ENCODE measurements at regions not wholly inside any gene's neighbourhood (a gene's known extent, or its start where the extent isn't known, plus 50 kb on each side); places are given as distances from the start of the nearest gene placed in this dataset.

GRCh38 chr2:175853616-175853890 lies 148.5 kb downstream of the LNPK start:
- DNase-seq = no peak
- Histone ChIP-seq H3K36me3 (ENCODE audit: low read depth, missing control alignments) (no peaks in the 10 kb centered on the region), H3K4me3 (no peak overlapping the region), H3K27me3 (no peaks in the 10 kb centered on the region), H3K9me3 (no peaks in the 10 kb centered on the region), H3K4me1 (no peaks in the 10 kb centered on the region), H3K27ac (no peak overlapping the region)
- 85 to 94% methylated on average over 5 of the region's 5 CpGs for WGBS, 2 donors
- intact Hi-C loops (cut with DNase I; ENCODE audit: low total_unique reads) = no loop called here
- TF ChIP-seq POLR2A (IDR thresholded peaks at IDR 0.05) (no peak), CTCF (IDR thresholded peaks at IDR 0.05) (no peak)

- H3K4me1 ChIP-seq = no peaks in the 10 kb centered on the region
- H3K9me3 ChIP-seq = no peaks in the 10 kb centered on the region
- H3K27ac ChIP-seq = no peak overlapping the region
- H3K27me3 ChIP-seq = no peaks in the 10 kb centered on the region
- DNase-seq = no peak
- no peak for TF ChIP-seq CTCF (IDR thresholded peaks at IDR 0.05)
- no peak for TF ChIP-seq POLR2A (IDR thresholded peaks at IDR 0.05)
- 86 to 89% methylated on average over 7 of the region's 7 CpGs for WGBS, 2 donors
- H3K36me3 ChIP-seq (ENCODE audit: low read depth, missing control alignments) = no peaks in the 10 kb centered on the region
- no peak overlapping the region for H3K4me3 ChIP-seq
- intact Hi-C loops (cut with DNase I; ENCODE audit: low total_unique reads) = no loop called here
Measured at GRCh38 chr2:175852879-175853615, 149.0 kb downstream of the LNPK start.

GRCh38 chr2:175847128-175847527 lies 154.9 kb downstream of the LNPK start:
- H3K27ac ChIP-seq = no peak overlapping the region
- H3K27me3 ChIP-seq = no peaks in the 10 kb centered on the region
- no peak overlapping the region for H3K4me3 ChIP-seq
- no peak for TF ChIP-seq CTCF (IDR thresholded peaks at IDR 0.05)
- TF ChIP-seq POLR2A (IDR thresholded peaks at IDR 0.05) = no peak
- DNase-seq = no peak
- H3K9me3 ChIP-seq = no peaks in the 10 kb centered on the region
- H3K36me3 ChIP-seq (ENCODE audit: low read depth, missing control alignments) = no peaks in the 10 kb centered on the region
- intact Hi-C loops (cut with DNase I; ENCODE audit: low total_unique reads) = no loop called here
- no peaks in the 10 kb centered on the region for H3K4me1 ChIP-seq

GRCh38 chr2:175844169-175844568 lies 157.9 kb downstream of the LNPK start:
- intact Hi-C loops (cut with DNase I; ENCODE audit: low total_unique reads) = no loop called here
- H3K27ac ChIP-seq = no peak overlapping the region
- H3K36me3 ChIP-seq (ENCODE audit: low read depth, missing control alignments) = no peaks in the 10 kb centered on the region
- no peak for TF ChIP-seq CTCF (IDR thresholded peaks at IDR 0.05)
- TF ChIP-seq POLR2A (IDR thresholded peaks at IDR 0.05) = no peak
- no peaks in the 10 kb centered on the region for H3K4me1 ChIP-seq
- H3K4me3 ChIP-seq = no peak overlapping the region
- no peaks in the 10 kb centered on the region for H3K27me3 ChIP-seq
- H3K9me3 ChIP-seq = no peaks in the 10 kb centered on the region
- no peak for DNase-seq
- WGBS, 2 donors = 83 to 86% methylated on average over 1 of the region's 1 CpG

GRCh38 chr2:175843625-175844024 lies 158.4 kb downstream of the LNPK start:
- Histone ChIP-seq H3K4me3 (no peak overlapping the region), H3K9me3 (no peaks in the 10 kb centered on the region), H3K27ac (no peak overlapping the region), H3K36me3 (ENCODE audit: low read depth, missing control alignments) (no peaks in the 10 kb centered on the region), H3K4me1 (no peaks in the 10 kb centered on the region), H3K27me3 (no peaks in the 10 kb centered on the region)
- TF ChIP-seq POLR2A (IDR thresholded peaks at IDR 0.05) (no peak), CTCF (IDR thresholded peaks at IDR 0.05) (no peak)
- DNase-seq = no peak
- 91 to 97% methylated on average over 2 of the region's 2 CpGs for WGBS, 2 donors
- intact Hi-C loops (cut with DNase I; ENCODE audit: low total_unique reads) = no loop called here

Measured in testis (tissue), 2 donors.